ENCODE measurements at regions not wholly inside any gene's neighbourhood (a gene's known extent, or its start where the extent isn't known, plus 50 kb on each side); places are given as distances from the start of the nearest gene placed in this dataset.
"Not testable (repeated sequence)": the region's sequence is repeated elsewhere in the genome, so short reads cannot be mapped to it uniquely, and the experiment has no call there.

DNA sequence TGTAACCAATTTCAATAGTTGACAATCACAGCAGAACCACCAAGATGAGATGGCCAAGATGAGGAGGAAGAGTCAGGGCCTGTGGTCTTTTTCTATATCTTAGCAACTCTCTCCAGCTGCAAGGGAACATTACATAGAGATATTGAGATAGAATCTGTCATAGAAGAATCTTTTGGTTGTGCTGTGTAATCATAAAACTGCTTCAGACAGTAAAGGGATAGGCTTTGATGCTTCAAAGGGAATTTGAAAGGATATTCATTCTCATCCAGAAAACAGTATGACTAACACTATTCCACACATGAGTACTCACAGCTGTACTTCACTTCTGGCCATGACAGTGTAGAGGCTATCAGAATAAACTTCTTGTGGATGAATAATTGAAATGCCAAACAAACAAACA, 145.9 kb downstream of the YIPF5 start:
- CTCF ChIA-PET = no interaction called here

DNA sequence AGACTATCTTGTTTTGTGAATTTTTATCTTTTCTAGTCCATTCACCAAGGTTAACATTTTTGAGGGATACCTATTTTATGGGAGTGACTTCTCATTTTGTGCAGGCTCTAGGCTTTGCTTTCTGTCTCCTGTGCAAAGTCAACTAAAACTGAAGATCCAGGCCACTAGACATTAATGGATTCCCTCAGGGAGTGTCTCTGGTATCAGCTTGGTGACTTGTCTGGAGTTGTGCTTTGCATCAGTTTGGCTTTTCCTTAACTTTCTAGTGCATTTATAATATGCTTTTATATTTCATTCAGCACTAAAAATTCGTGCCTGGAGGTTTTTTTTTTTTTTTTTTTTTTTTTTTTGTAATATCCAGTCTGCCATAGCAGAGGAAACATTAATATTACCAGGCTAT, 144.2 kb downstream of the YIPF5 start:
- intact Hi-C loops (cut with micrococcal nuclease) = no loop called here
- POLR2A ChIA-PET = no interaction called here
- H3K9me3 Mint-ChIP-seq = peaks cover 10% of the 10 kb centered on the region
- H3K4me3 Mint-ChIP-seq = no peak overlapping the region
- no peak for DNase-seq
- CTCF ChIA-PET = no interaction called here
- no peaks in the 10 kb centered on the region for H3K4me1 Mint-ChIP-seq (ENCODE audit: low read depth)
- H3K27me3 Mint-ChIP-seq = no peaks in the 10 kb centered on the region
- H3K27ac Mint-ChIP-seq = no peak overlapping the region
- peaks cover 3% of the 10 kb centered on the region for H3K36me3 Mint-ChIP-seq

More for the DNA sequence above, 145.9 kb downstream of the YIPF5 start:
- intact Hi-C loops (cut with micrococcal nuclease) = no loop called here
- no peak overlapping the region for H3K27ac Mint-ChIP-seq
- no peaks in the 10 kb centered on the region for H3K27me3 Mint-ChIP-seq
- no peak overlapping the region for H3K4me3 Mint-ChIP-seq
- H3K36me3 Mint-ChIP-seq = peaks cover 3% of the 10 kb centered on the region
- POLR2A ChIA-PET = no interaction called here
- peaks cover 16% of the 10 kb centered on the region for H3K9me3 Mint-ChIP-seq
- no peak for DNase-seq
- no peaks in the 10 kb centered on the region for H3K4me1 Mint-ChIP-seq (ENCODE audit: low read depth)

DNA sequence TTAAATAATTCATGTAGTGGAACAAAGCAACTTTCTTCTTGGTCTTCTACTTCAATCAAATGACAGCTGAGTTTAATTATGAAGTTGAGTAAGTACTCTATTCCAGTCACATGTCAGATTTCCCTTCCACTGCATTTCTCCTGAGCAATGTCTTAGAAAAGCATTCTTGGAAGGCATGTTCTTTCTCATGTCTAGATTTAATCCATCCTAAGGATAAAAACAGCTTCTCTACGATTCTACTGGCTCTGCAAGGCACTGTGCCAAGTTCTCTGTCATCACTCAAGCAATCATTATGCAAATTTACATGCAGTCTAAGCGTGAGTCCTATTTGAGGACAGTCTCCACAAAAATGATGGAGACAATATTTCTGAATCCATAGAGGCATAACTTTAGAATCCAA, 142.4 kb downstream of the YIPF5 start:
- no peak overlapping the region for H3K4me3 Mint-ChIP-seq
- POLR2A ChIA-PET = no interaction called here
- no peaks in the 10 kb centered on the region for H3K36me3 Mint-ChIP-seq
- no peaks in the 10 kb centered on the region for H3K27me3 Mint-ChIP-seq
- no peak overlapping the region for H3K27ac Mint-ChIP-seq
- no peaks in the 10 kb centered on the region for H3K4me1 Mint-ChIP-seq (ENCODE audit: low read depth)
- no peak for DNase-seq
- CTCF ChIA-PET = no interaction called here
- no peaks in the 10 kb centered on the region for H3K9me3 Mint-ChIP-seq
- intact Hi-C loops (cut with micrococcal nuclease) = no loop called here

DNA sequence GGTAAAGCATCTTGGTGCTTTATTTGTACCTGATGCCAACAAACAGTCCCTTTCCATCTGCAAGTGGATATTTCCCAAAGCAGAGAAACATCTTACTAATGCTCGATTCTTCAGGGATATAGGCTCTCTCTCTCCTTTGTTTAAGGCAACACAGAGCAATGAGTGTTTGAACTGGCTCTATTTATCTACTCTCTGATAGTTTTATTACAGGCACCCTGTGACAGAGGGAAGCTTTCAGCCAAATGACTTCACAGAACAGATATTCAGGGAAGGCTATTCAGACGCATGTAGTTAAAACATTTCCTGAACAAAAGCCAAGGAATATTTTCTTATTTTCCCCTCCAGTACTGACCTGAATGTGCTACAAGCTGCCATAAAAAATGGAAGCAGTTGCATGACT, 141.8 kb downstream of the YIPF5 start:
- no peaks in the 10 kb centered on the region for H3K4me1 Mint-ChIP-seq (ENCODE audit: low read depth)
- intact Hi-C loops (cut with micrococcal nuclease) = no loop called here
- H3K27ac Mint-ChIP-seq = no peak overlapping the region
- POLR2A ChIA-PET = no interaction called here
- H3K4me3 Mint-ChIP-seq = no peak overlapping the region
- no peak for DNase-seq
- H3K9me3 Mint-ChIP-seq = no peaks in the 10 kb centered on the region
- H3K36me3 Mint-ChIP-seq = no peaks in the 10 kb centered on the region
- CTCF ChIA-PET = no interaction called here
- H3K27me3 Mint-ChIP-seq = no peaks in the 10 kb centered on the region

DNA sequence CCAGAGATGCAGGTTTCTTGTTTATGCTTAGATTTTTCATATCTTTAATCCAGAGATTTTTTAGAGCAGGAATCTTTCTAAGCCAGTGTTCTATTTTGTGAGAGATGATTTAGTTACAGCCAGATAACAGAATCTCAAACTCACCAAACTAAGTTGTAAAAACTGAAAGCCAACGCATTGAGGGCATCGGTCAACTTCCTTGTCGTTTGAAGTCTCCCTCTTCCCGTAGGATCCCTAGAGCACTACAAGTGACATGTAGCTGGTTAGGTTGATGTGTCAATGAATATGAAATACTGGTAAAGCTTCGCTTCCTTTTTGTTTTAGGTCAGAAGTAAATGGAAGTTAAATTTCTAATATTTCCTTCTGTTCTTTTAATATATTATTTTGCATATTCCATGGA, 139.6 kb downstream of the YIPF5 start:
- intact Hi-C loops (cut with micrococcal nuclease) = no loop called here
- DNase-seq = no peak
- ChIA-PET POLR2A (no interaction called here), CTCF (no interaction called here)
- Mint-ChIP-seq H3K27me3 (peaks cover 3% of the 10 kb centered on the region), H3K4me3 (no peak overlapping the region), H3K36me3 (no peaks in the 10 kb centered on the region), H3K27ac (no peak overlapping the region), H3K9me3 (no peaks in the 10 kb centered on the region), H3K4me1 (ENCODE audit: low read depth) (no peaks in the 10 kb centered on the region)

DNA sequence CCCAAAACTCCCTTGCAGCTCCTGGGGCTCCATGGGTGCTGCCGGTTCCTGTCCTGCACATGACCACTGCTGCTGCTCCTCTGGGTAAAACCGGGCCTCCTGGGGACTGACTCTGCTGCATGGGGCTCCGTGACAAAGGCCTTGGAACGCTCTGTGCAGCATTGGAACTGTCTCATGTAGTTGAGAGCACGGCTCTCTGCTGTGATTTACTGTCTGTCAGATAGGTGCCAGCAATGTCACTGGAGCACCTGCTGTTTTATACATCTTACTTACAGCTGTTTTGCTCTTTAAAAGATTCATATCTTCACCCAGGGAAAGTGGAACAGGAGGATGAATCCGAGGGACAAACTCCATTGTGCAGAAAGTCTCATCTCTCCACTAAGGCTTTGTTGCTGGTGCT, 138.1 kb downstream of the YIPF5 start:
- H3K27ac Mint-ChIP-seq = no peak overlapping the region
- H3K9me3 Mint-ChIP-seq = no peaks in the 10 kb centered on the region
- H3K4me3 Mint-ChIP-seq = no peak overlapping the region
- no peak for DNase-seq
- POLR2A ChIA-PET = no interaction called here
- peaks cover 3% of the 10 kb centered on the region for H3K27me3 Mint-ChIP-seq
- intact Hi-C loops (cut with micrococcal nuclease) = no loop called here
- H3K4me1 Mint-ChIP-seq (ENCODE audit: low read depth) = no peaks in the 10 kb centered on the region
- H3K36me3 Mint-ChIP-seq = no peaks in the 10 kb centered on the region
- CTCF ChIA-PET = no interaction called here

DNA sequence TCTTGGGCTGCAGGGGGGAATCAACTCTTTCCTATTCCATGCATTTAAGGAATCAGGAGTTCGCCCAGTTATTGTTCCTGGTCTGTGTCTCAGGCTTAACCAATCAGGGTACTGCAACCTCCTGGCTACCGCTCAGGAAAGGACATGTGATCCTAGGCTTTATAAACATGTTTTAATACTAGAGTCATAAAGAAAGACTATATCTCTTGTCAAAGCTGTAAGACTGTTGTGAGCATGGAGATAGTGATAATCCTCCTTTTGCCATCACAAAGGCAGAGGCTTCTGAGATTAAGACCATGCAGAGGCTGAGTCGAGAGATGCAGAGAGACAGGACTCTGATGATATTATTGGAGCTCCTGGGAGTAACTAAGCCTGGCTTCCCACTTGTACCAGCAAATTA, 137.0 kb downstream of the YIPF5 start:
- intact Hi-C loops (cut with micrococcal nuclease) = no loop called here
- no peaks in the 10 kb centered on the region for H3K9me3 Mint-ChIP-seq
- H3K27me3 Mint-ChIP-seq = peaks cover 3% of the 10 kb centered on the region
- H3K4me3 Mint-ChIP-seq = no peak overlapping the region
- H3K27ac Mint-ChIP-seq = no peak overlapping the region
- POLR2A ChIA-PET = no interaction called here
- CTCF ChIA-PET = no interaction called here
- no peak for DNase-seq
- H3K36me3 Mint-ChIP-seq = no peaks in the 10 kb centered on the region
- H3K4me1 Mint-ChIP-seq (ENCODE audit: low read depth) = no peaks in the 10 kb centered on the region

DNA sequence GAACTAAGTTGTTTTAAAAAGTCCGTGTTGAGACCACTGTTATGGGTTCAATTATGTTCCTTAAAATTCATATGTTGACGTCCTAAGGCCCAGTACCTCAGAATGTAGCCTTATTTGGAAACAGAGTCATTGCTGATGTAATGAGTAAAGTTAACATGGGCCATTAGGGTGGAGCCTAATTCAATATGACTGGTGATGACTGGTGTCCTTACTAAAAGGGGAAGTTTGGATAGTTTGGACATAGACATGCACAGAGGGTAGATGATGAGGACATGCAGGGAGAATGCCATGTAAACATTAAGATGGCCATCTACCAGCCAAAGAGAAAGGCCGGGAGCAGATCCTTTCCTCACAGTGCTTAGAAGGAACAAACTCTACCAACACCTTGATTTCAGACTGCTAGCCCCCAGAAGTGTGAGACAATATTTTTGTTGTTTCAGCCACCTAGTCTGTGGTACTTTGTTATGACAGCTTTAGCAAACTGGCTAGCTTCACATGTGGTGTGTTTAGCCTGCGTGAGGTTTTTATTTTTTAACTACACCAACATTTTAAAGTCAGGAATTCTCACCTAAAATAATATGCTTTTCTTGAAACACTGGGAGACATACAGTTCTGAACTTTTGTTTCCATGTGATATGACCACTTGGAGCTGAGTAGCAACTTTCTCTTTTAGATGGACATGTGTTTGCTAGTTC, 135.3 kb downstream of the YIPF5 start:
- no peak overlapping the region for H3K4me3 Mint-ChIP-seq
- ChIA-PET CTCF (no interaction called here), POLR2A (no interaction called here)
- no peaks in the 10 kb centered on the region for H3K4me1 Mint-ChIP-seq (ENCODE audit: low read depth)
- no peak overlapping the region for H3K27ac Mint-ChIP-seq
- peaks cover 3% of the 10 kb centered on the region for H3K27me3 Mint-ChIP-seq
- intact Hi-C loops (cut with micrococcal nuclease) = no loop called here
- no peak for DNase-seq
- no peaks in the 10 kb centered on the region for H3K9me3 Mint-ChIP-seq
- no peaks in the 10 kb centered on the region for H3K36me3 Mint-ChIP-seq

DNA sequence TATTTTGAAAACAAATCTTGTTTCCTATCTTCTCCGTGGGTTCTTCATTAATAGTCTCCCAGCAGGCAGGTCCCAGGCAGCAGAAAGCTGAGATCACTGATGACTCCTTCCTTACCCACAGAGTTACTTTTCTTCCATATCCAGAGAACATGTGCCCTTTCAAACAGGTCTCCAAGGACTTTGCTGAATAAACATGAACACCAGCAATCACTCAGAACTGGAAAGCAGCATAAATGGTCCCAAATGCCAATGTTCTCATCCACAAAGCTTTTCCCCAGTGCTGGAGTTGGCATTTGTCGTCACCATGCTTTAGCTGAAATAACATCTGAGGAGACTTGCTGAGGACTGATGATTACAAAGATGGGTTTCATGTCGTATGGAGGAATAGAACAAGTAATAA, 134.0 kb downstream of the YIPF5 start:
- no peak overlapping the region for H3K27ac Mint-ChIP-seq
- intact Hi-C loops (cut with micrococcal nuclease) = no loop called here
- H3K27me3 Mint-ChIP-seq = peaks cover 3% of the 10 kb centered on the region
- no peak for DNase-seq
- CTCF ChIA-PET = no interaction called here
- H3K36me3 Mint-ChIP-seq = no peaks in the 10 kb centered on the region
- POLR2A ChIA-PET = no interaction called here
- no peaks in the 10 kb centered on the region for H3K4me1 Mint-ChIP-seq (ENCODE audit: low read depth)
- H3K4me3 Mint-ChIP-seq = no peak overlapping the region
- H3K9me3 Mint-ChIP-seq = no peaks in the 10 kb centered on the region

DNA sequence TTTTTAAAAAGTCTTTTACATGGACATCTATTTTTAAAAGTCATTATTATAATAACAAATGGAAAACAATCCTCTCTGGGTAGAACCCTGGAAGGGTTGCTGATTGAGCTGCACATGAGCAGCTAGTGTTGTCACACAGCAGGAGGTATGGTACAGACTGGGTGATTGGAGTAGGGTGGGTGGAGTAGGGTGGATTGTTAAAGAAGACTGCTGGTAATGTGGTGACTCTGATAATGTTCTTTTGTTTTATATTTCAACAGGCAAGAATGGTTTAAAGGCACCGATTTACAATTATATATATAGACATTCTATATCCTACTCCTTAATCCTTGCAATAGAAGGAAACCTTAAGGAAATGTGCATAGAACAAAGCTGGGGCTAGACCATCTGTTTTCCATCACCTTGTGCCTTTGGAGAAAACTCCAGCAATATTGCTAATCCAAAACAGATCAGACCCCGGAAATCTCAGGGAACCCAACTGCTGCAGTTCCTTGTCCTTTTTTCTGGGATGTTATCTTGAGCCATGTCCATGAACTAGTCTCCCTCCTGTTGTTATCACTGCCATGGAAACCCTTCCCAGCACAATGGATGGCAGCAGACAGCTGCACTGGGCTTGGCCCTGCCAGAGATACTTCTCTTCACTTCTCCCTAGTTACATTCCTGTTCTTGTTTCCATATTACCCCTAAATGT, 129.7 kb downstream of the YIPF5 start:
- H3K4me1 Mint-ChIP-seq (ENCODE audit: low read depth) = no peaks in the 10 kb centered on the region
- intact Hi-C loops (cut with micrococcal nuclease) = no loop called here
- CTCF ChIA-PET = no interaction called here

DNA sequence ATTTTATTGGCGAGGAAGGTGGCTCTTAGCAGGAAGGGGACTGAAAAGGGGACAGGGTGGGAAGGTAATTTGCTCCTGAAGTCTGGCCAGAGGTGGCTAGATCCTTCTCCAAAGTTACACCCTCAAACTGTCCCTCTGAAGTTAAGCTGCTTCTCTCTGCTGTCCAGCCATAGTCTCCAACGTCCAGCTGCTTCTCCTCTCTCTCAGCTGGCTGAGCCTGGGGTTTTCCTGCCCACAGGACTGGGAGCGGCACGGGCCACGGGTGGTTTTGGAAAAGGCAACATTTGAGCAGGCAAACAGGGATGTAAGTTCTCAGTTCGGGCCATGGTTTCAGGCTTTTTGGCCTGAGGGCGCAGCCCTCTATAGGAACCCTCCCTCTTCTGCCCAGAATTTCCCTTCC, 128.3 kb downstream of the YIPF5 start:
- peaks cover 5% of the 10 kb centered on the region for H3K27me3 Mint-ChIP-seq
- intact Hi-C loops (cut with micrococcal nuclease) = no loop called here
- no peak overlapping the region for H3K4me3 Mint-ChIP-seq
- ChIA-PET POLR2A (no interaction called here), CTCF (no interaction called here)
- DNase-seq = no peak
- no peaks in the 10 kb centered on the region for H3K36me3 Mint-ChIP-seq
- no peaks in the 10 kb centered on the region for H3K4me1 Mint-ChIP-seq (ENCODE audit: low read depth)
- H3K9me3 Mint-ChIP-seq = no peaks in the 10 kb centered on the region
- no peak overlapping the region for H3K27ac Mint-ChIP-seq

More for the DNA sequence above, 129.7 kb downstream of the YIPF5 start:
- H3K27me3 Mint-ChIP-seq = peaks cover 6% of the 10 kb centered on the region
- no peak overlapping the region for H3K4me3 Mint-ChIP-seq
- H3K27ac Mint-ChIP-seq = no peak overlapping the region
- POLR2A ChIA-PET = no interaction called here
- DNase-seq = no peak
- H3K9me3 Mint-ChIP-seq = no peaks in the 10 kb centered on the region
- no peaks in the 10 kb centered on the region for H3K36me3 Mint-ChIP-seq

DNA sequence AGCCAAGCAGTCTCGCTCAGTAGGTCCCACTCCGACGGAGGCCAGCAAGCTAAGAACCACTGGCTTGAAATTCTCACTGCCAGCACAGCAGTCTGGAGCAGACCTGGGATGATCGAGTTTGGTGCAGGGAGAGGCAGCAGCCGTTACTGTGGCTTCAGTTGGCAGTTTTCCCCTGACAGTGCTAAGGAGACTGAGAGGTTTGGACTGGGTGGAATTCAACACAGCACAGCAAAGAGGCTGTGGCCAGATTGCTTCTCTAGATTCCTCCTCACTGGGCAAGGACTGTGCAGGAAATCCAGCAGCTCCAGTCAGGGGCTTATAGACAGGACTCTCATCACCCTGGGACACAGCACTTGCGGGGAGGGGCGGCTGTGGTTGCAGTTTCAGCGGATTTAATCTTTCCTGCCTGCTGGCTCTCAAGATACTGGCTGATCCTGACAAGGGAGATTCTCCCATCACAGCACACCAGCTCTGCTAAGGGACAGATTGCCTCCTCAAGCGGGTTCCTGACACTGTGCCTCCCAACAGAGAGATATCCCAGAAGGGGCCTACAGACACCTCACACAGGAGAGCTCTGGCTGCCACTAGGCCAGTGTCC, 122.1 kb downstream of the YIPF5 start:
- Mint-ChIP-seq H3K9me3 (peaks cover 1% of the 10 kb centered on the region), H3K36me3 (no peaks in the 10 kb centered on the region), H3K27ac (no peak overlapping the region), H3K4me1 (ENCODE audit: low read depth) (no peaks in the 10 kb centered on the region), H3K4me3 (no peak overlapping the region), H3K27me3 (peaks cover 7% of the 10 kb centered on the region)
- ChIA-PET POLR2A (no interaction called here), CTCF (no interaction called here)
- intact Hi-C loops (cut with micrococcal nuclease) = no loop called here
- DNase-seq = no peak

DNA sequence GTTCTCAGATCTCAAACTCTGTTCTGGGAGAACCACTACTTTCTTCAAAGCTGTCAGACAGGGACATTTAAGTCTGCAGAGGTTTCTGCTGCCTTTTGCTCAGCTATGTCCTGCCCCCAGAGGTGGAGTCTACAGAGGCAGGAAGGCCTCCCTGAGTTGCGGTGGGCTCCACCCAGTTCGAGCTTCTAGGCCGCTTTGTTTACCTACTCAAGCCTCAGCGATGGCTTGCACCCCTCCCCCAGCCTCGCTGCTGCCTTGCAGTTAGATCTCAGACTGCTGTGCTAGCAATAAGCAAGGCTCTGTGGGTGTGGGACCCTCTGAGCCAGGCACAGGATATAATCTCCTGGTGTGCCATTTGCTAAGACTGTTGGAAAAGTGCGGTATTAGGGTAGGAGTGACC, 115.1 kb downstream of the YIPF5 start:
- POLR2A ChIA-PET; intact Hi-C loops (cut with micrococcal nuclease); H3K27me3 Mint-ChIP-seq; H3K27ac Mint-ChIP-seq; H3K36me3 Mint-ChIP-seq; DNase-seq; CTCF ChIA-PET; H3K4me1 Mint-ChIP-seq (ENCODE audit: low read depth); H3K9me3 Mint-ChIP-seq; H3K4me3 Mint-ChIP-seq: not testable (repeated sequence)

Data from activated CD4-positive, alpha-beta memory T cell treated with anti-CD3 and anti-CD28 coated beads for 36 hours (primary cell).